SK-N-MC (cell line): ENCODE measurements at regions not wholly inside any gene's neighbourhood (a gene's known extent, or its start where the extent isn't known, plus 50 kb on each side); places are given as distances from the start of the nearest gene placed in this dataset.

ENCODE experiments used
- DNase-seq: peaks from one replicate; pipeline ENCODE4 v3.0.0-alpha.2; 2011; ENCODE audit warnings: low read depth, low spot score
- H3K27ac ChIP-seq: fragments of 200-600 bp; sonication (generic); 2 replicates; pipeline ENCODE4 v1.5.1; 2016; ENCODE audit warnings: mixed run types
- H3K36me3 ChIP-seq: fragments of 200-600 bp; sonication (generic); 2 replicates; pipeline ENCODE4 v1.6.1; 2017; ENCODE audit warnings: antibody characterized with exemption, low read length, mixed read lengths; ENCODE audit not compliant: insufficient read depth
- H3K4me3 ChIP-seq: fragments of 200-600 bp; sonication (generic); 2 replicates; pipeline ENCODE4 v1.5.1; 2016
- H3K9ac ChIP-seq: fragments of 200-600 bp; sonication (generic); 2 replicates; pipeline ENCODE4 v1.8.0; 2017; ENCODE audit warnings: mixed run types, mixed read lengths; ENCODE audit not compliant: insufficient read length
- H3K9me3 ChIP-seq: fragments of 200-600 bp; sonication (generic); 2 replicates; pipeline ENCODE4 v1.6.1; 2017; ENCODE audit warnings: low read depth, mild to moderate bottlenecking, antibody characterized with exemption, low read length, moderate library complexity, mixed read lengths
- EZH2 ChIP-seq: fragments of 200-600 bp; sonication (generic); IDR thresholded peaks from one replicate; pipeline ENCODE4 v1.6.1; 2017; ENCODE audit warnings: antibody characterized with exemption
- FOXP2 ChIP-seq: optimal IDR thresholded peaks from 2 replicates; pipeline ENCODE3; 2011; ENCODE audit warnings: mild to moderate bottlenecking, moderate library complexity; ENCODE audit not compliant: insufficient read depth; ENCODE audit errors: extremely low read length, control extremely low read depth
- POLR2AphosphoS5 ChIP-seq: IDR thresholded peaks from 2 replicates; pipeline ENCODE4 v1.6.1; 2012; ENCODE audit warnings: mild to moderate bottlenecking, low read depth, low read length, borderline replicate concordance

- Histone ChIP-seq H3K9ac (no peak overlapping the region), H3K4me3 (no peak overlapping the region), H3K36me3 (no peaks in the 10 kb centered on the region), H3K27ac (no peak overlapping the region), H3K9me3 (no peaks in the 10 kb centered on the region)
- TF ChIP-seq FOXP2 (no peak), POLR2AphosphoS5 (no peak), EZH2 (no peak)
- no peak for DNase-seq
Measured at GRCh38 chr16:7938175-7938574, 605.5 kb downstream of the RBFOX1 start.

GRCh38 chr16:7921345-7921744 is 588.7 kb downstream of the RBFOX1 start:
- Histone ChIP-seq H3K9ac (no peak overlapping the region), H3K9me3 (no peaks in the 10 kb centered on the region), H3K4me3 (no peak overlapping the region), H3K27ac (no peak overlapping the region), H3K36me3 (no peaks in the 10 kb centered on the region)
- no peak for TF ChIP-seq FOXP2
- no peak for TF ChIP-seq POLR2AphosphoS5
- TF ChIP-seq EZH2: no peak
- DNase-seq: no peak

DNA sequence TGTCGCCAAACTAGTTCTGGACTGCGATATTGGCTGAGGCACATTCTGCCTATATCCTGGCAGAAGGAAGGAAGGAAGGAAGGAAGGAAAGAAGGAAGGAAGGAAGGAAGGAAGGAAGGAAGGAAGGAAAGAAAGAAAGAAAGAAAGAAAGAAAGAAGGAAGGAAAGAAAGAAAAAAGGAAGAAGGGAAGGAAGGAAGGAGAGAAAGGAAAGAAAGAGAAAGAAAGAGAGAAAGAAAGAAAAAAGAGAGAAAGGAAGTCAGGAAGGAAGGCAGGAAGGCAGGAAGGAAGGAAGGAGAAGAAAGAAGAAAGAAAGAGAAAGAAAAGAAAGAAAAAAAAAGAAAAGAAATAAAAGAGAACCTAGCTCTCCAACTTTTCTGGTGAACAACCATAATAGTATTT is 587.1 kb downstream of the RBFOX1 start:
- no peak overlapping the region for H3K9ac ChIP-seq
- no peak for DNase-seq
- H3K36me3 ChIP-seq: no peaks in the 10 kb centered on the region
- H3K9me3 ChIP-seq: no peaks in the 10 kb centered on the region
- no peak for TF ChIP-seq EZH2
- no peak for TF ChIP-seq POLR2AphosphoS5
- TF ChIP-seq FOXP2: no peak
- H3K27ac ChIP-seq: no peak overlapping the region
- no peak overlapping the region for H3K4me3 ChIP-seq

DNA sequence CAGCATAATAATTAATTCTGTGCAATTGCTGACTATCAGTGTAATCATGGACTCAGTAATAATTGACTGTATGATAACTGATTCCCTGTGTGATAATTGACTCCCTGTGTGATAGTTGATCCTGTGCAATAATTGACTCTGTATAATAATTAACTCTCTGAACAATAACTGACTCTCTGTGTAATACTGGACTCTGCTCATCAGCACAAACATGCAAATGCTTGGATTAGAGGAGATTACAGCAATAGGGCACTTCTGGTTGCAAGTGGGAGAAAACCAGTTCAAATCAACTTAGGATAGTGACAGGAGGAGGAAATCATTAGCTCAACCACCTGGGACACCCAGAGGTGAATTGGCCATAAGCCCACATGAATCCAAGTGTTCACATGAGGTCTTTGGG is 582.1 kb downstream of the RBFOX1 start:
- Histone ChIP-seq H3K27ac (no peak overlapping the region), H3K4me3 (no peak overlapping the region), H3K9me3 (no peaks in the 10 kb centered on the region), H3K9ac (no peak overlapping the region), H3K36me3 (no peaks in the 10 kb centered on the region)
- DNase-seq: no peak
- no peak for TF ChIP-seq FOXP2
- TF ChIP-seq POLR2AphosphoS5: no peak
- TF ChIP-seq EZH2: no peak

DNA sequence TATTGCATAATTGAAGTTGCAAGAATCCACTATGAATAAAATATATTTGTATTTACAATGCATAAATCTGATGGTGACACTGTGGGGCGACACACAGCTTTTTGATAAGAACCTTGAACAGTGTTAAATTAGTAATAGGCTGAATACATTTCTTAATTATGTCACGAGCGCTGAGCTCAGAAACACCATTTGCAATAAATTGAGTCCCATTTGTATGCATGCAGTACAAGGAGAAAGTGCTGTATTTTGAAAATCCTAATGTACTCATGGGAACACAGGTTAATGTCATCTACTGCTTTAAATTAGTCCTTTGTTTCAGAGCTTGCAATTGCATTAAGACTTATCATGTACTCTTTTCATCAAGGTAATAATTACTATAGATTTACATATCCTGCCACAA is 579.5 kb downstream of the RBFOX1 start:
- TF ChIP-seq POLR2AphosphoS5: no peak
- TF ChIP-seq FOXP2: no peak
- no peak for TF ChIP-seq EZH2
- Histone ChIP-seq H3K9ac (no peak overlapping the region), H3K9me3 (no peaks in the 10 kb centered on the region), H3K27ac (no peak overlapping the region), H3K36me3 (no peaks in the 10 kb centered on the region), H3K4me3 (no peak overlapping the region)
- no peak for DNase-seq

- no peak overlapping the region for H3K27ac ChIP-seq
- no peaks in the 10 kb centered on the region for H3K9me3 ChIP-seq
- DNase-seq: no peak
- H3K4me3 ChIP-seq: no peak overlapping the region
- H3K9ac ChIP-seq: no peak overlapping the region
- H3K36me3 ChIP-seq: no peaks in the 10 kb centered on the region
- TF ChIP-seq FOXP2: no peak
- TF ChIP-seq EZH2: no peak
- TF ChIP-seq POLR2AphosphoS5: no peak
Measured at GRCh38 chr16:7910116-7910515, 577.5 kb downstream of the RBFOX1 start.

GRCh38 chr16:7888411-7888810 is 555.8 kb downstream of the RBFOX1 start:
- DNase-seq: no peak
- no peak for TF ChIP-seq EZH2
- TF ChIP-seq POLR2AphosphoS5: no peak
- TF ChIP-seq FOXP2: no peak
- Histone ChIP-seq H3K4me3 (no peak overlapping the region), H3K27ac (no peak overlapping the region), H3K9ac (no peak overlapping the region), H3K36me3 (no peaks in the 10 kb centered on the region), H3K9me3 (no peaks in the 10 kb centered on the region)

- H3K36me3 ChIP-seq: no peaks in the 10 kb centered on the region
- TF ChIP-seq FOXP2 (no peak), EZH2 (no peak), POLR2AphosphoS5 (no peak)
Measured at GRCh38 chr16:7887316-7887715, 554.7 kb downstream of the RBFOX1 start.

DNA sequence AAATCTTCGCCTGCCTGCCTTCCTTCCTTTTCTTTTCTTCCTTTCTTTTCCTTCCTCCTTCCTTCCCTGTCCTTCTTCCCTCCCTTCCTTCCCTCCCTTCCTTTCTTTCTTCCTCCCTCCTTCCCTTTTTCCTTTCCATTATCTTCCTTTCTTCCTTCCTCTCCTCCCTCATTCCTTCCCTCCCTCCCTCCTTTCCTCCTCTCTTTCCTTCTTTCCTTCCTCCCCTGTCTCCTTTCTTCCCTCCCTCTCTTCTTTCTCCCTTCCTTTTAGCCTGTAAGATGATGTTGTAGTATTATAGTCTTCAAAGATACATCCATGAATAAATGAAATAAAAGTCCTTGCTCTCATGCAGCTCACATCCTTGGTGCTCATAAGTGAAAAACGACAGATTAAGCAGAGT is 539.3 kb downstream of the RBFOX1 start:
- Histone ChIP-seq H3K9ac (no peak overlapping the region), H3K4me3 (no peak overlapping the region), H3K36me3 (no peaks in the 10 kb centered on the region), H3K27ac (no peak overlapping the region), H3K9me3 (no peaks in the 10 kb centered on the region)
- TF ChIP-seq POLR2AphosphoS5 (no peak), FOXP2 (no peak), EZH2 (no peak)
- no peak for DNase-seq

More at GRCh38 chr16:7887316-7887715, 554.7 kb downstream of the RBFOX1 start:
- Histone ChIP-seq H3K9ac (no peak overlapping the region), H3K27ac (no peak overlapping the region), H3K4me3 (no peak overlapping the region), H3K9me3 (no peaks in the 10 kb centered on the region)
- DNase-seq: no peak

GRCh38 chr16:7871371-7871770 is 538.7 kb downstream of the RBFOX1 start:
- Histone ChIP-seq H3K27ac (no peak overlapping the region), H3K9me3 (no peaks in the 10 kb centered on the region), H3K9ac (no peak overlapping the region), H3K36me3 (no peaks in the 10 kb centered on the region), H3K4me3 (no peak overlapping the region)
- TF ChIP-seq POLR2AphosphoS5: no peak
- no peak for TF ChIP-seq FOXP2
- TF ChIP-seq EZH2: no peak
- DNase-seq: no peak
